IMR-90 (cell line): ENCODE measurements at regions not wholly inside any gene's neighbourhood (a gene's known extent, or its start where the extent isn't known, plus 50 kb on each side); places are given as distances from the start of the nearest gene placed in this dataset.

Experiments
- BHLHE40 ChIP-seq: fragments of 150-350 bp; IDR thresholded peaks from 2 replicates; pipeline ENCODE4 v1.6.1; 2016; ENCODE audit warnings: mild to moderate bottlenecking, low read depth, low read length
- CEBPB ChIP-seq: IDR thresholded peaks from 2 replicates; pipeline ENCODE4 v1.6.1; 2012; ENCODE audit warnings: low read depth, low read length, improper control_type of control experiment
- CHD1 ChIP-seq: IDR thresholded peaks from 2 replicates; pipeline ENCODE4 v1.6.1; 2012; ENCODE audit warnings: low read depth, low read length, improper control_type of control experiment
- CTCF ChIP-seq: conservative IDR thresholded peaks from 2 replicates; pipeline ENCODE4 v1.5.1; 2012; ENCODE audit warnings: mild to moderate bottlenecking, low read depth, low read length, improper control_type of control experiment
- ELK1 ChIP-seq: fragments of 150-350 bp; IDR thresholded peaks from 2 replicates; pipeline ENCODE4 v1.6.1; 2016; ENCODE audit warnings: low read depth, mild to moderate bottlenecking, low read length, moderate library complexity, borderline replicate concordance
- MAFK ChIP-seq: IDR thresholded peaks from 2 replicates; pipeline ENCODE4 v1.6.1; 2012; ENCODE audit warnings: low read depth, low read length, improper control_type of control experiment
- MAZ ChIP-seq: IDR thresholded peaks from 2 replicates; pipeline ENCODE4 v1.6.1; 2012; ENCODE audit warnings: low read depth, mild to moderate bottlenecking, low read length, improper control_type of control experiment, moderate library complexity, borderline replicate concordance
- POLR2A ChIP-seq: IDR thresholded peaks from 2 replicates; pipeline ENCODE4 v1.6.1; 2012; ENCODE audit warnings: mild to moderate bottlenecking, low read depth, low read length
- RAD21 ChIP-seq: IDR thresholded peaks from 2 replicates; pipeline ENCODE4 v1.6.1; 2012; ENCODE audit warnings: low read length, improper control_type of control experiment
- RFX5 ChIP-seq: IDR thresholded peaks from 2 replicates; pipeline ENCODE4 v1.8.0; 2012; ENCODE audit warnings: low read depth, mild to moderate bottlenecking, low read length, moderate library complexity
- USF2 ChIP-seq: fragments of 150-350 bp; IDR thresholded peaks from 2 replicates; pipeline ENCODE4 v1.6.1; 2017; ENCODE audit warnings: mild to moderate bottlenecking, antibody characterized with exemption, low read length, low read depth

GRCh38 chr16:14004031-14004728, 66.9 kb upstream of the MRTFB start:
- TF ChIP-seq USF2 (no peak), CTCF (no peak), POLR2A (no peak), RFX5 (no peak), BHLHE40 (no peak), MAZ (no peak), ELK1 (no peak), MAFK (no peak), RAD21 (no peak), CHD1 (no peak), CEBPB (no peak)
